Right ventricle myocardium superior (tissue), 1 donor: ENCODE measurements at regions not wholly inside any gene's neighbourhood (a gene's known extent, or its start where the extent isn't known, plus 50 kb on each side); places are given as distances from the start of the nearest gene placed in this dataset.
"Not testable (repeated sequence)": the region's sequence is repeated elsewhere in the genome, so short reads cannot be mapped to it uniquely, and the experiment has no call there.

Experiments
- ATAC-seq: fragments of 200-7000 bp; cut with Tn5 transposase; one replicate; pipeline ENCODE4 v1.9.1; 2020; ENCODE audit warnings: mild to moderate bottlenecking; ENCODE audit not compliant: poor library complexity
- DNase-seq: peaks from one replicate; pipeline ENCODE4 v3.0.0-alpha.2; 2020
- intact Hi-C: fragments of 100-400 bp; cut with DNase I; formaldehyde crosslinking; loops from one replicate; pipeline ENCODE4 v1.11.2; 2022
- donor health status: DM: no; HTN: yes; CAD: no; lungs with severe emphysema.

- intact Hi-C loops: no loop called here
- DNase-seq: no peak
- no peak for ATAC-seq
Measured at GRCh38 chr5:82517544-82518075, 239.5 kb upstream of the RPS23 start.

- intact Hi-C loops: no loop called here
- ATAC-seq: no peak
- DNase-seq: no peak
Measured at GRCh38 chr5:82513738-82514137, 235.6 kb upstream of the RPS23 start.

- DNase-seq (no peak), ATAC-seq (no peak)
- intact Hi-C loops: no loop called here
Measured at GRCh38 chr5:82512025-82512424, 233.9 kb upstream of the RPS23 start.

- no peak for DNase-seq
- ATAC-seq: no peak
- intact Hi-C loops: no loop called here
Measured at GRCh38 chr5:82511134-82511533, 233.0 kb upstream of the RPS23 start.

GRCh38 chr5:82509762-82510161 is 231.6 kb upstream of the RPS23 start:
- intact Hi-C loops: no loop called here
- ATAC-seq: no peak
- DNase-seq: no peak

DNA sequence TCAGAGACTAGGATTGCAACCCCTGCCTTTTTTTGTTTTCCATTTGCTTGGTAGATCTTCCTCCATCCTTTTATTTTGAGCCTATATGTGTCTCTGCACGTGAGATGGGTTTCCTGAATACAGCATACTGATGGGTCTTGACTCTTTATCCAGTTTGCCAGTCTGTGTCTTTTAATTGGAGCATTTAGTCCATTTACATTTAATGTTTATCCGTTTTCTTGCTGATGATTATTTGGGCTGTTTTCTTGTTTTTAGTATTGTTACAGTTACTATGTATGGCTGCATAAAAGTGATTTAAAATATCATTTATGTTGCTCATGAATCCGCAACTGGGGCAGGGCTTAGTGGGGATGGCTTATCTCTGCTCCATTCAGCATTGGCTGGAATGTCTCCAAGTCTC is 228.2 kb upstream of the RPS23 start:
- intact Hi-C loops: not testable (repeated sequence)

GRCh38 chr5:82499725-82500244 is 221.6 kb upstream of the RPS23 start:
- ATAC-seq: no peak
- intact Hi-C loops: no loop called here
- DNase-seq: no peak

More for the DNA sequence above, 228.2 kb upstream of the RPS23 start:
- DNase-seq, ATAC-seq: not testable (repeated sequence)

DNA sequence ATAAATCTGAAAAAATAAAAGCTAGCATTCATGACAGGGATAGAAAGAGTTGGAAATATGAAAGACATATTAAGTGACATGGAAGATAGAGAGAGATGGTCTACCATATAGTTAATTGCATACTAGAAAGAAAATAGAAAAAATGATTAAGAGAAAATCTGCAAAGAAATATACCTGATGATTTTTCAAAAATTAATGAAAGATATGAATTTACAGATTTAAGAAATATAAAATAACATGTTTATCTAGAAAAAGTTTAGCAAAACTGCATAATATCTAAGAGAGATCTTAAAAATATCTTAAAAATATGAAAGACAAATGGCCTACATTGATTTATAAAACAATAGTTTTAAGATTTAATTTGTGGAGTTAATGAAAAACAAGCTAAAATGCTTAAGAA is 219.1 kb upstream of the RPS23 start:
- intact Hi-C loops: no loop called here
- DNase-seq (no peak), ATAC-seq (no peak)

- DNase-seq (no peak), ATAC-seq (no peak)
- intact Hi-C loops: no loop called here
Measured at GRCh38 chr5:82494942-82495341, 216.8 kb upstream of the RPS23 start.

DNA sequence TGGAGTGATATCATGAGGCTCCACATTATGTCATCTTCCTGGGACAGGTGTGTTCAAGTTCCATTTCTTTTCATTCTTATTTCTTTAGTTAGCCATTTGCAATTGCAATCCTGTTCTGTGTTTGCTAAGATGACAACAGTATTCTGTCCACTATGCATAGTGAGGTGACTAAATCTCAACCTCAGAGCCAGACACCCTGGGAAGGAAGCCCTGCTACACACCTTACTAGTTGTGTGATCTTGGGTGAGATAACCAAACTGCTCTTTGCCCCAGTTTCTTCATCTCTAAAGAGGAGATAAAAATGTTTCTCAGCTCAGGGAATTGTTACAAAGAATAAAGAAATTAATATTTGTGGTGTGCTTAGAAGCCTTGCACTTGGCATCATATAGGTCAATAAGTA is 215.1 kb upstream of the RPS23 start:
- ATAC-seq (no peak), DNase-seq (no peak)
- intact Hi-C loops: no loop called here

DNA sequence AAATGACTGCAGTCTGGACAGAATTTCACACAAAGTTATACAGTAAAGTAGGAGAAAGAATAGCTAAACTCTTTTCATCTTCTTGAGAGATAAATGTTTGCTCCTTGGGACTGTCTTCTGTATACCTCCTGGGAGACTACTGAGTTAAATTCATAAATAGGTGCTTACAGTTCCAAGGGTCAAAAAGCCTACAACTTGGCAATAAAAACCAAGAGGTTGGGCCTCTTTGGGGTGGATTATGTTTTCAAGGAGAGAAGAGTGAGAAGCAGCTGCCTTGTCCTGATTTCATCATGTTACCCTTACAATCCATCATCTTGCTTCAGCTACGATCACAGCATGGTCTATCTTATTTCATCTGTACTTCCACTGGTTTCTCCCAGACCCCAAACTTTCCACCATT is 213.2 kb upstream of the RPS23 start:
- no peak for ATAC-seq
- intact Hi-C loops: no loop called here
- no peak for DNase-seq

DNA sequence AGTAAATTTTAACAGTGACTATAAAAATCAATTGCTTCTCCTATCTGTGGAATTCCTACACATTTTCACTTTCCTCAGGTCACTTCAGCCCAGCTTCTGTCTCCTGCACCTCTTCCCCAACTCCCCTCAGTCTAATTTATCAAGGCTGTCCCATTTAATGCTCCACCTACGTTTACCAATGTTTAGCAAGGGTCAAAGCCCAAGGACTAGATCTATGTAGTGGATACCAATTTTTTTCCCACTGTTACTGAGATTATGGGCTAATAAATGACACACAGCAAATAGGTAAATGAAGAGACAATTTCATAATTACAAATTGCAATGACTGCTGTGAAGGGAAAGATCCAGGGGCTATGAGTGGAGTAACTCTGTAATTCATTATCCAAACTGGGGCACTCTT is 211.5 kb upstream of the RPS23 start:
- DNase-seq: no peak
- intact Hi-C loops: no loop called here
- ATAC-seq: no peak

DNA sequence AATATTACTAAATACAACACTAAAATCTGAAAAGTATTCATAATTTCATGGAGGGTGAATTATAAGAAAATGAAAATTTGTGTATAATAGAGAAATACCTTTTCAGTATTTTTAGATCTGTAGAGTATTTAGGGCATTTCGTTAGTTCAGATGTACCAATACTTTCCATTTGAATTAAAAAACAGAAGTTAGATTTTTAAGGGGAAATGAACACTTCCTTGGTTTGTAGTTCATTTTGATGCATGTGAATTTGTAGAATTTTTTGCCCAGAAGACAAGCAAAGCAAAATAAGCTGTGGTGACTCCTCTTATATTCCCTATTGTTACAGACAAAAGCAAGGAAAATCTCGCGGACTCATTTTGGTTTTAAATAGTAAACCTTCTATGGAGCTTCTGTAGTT is 209.0 kb upstream of the RPS23 start:
- DNase-seq (no peak), ATAC-seq (no peak)
- intact Hi-C loops: no loop called here

DNA sequence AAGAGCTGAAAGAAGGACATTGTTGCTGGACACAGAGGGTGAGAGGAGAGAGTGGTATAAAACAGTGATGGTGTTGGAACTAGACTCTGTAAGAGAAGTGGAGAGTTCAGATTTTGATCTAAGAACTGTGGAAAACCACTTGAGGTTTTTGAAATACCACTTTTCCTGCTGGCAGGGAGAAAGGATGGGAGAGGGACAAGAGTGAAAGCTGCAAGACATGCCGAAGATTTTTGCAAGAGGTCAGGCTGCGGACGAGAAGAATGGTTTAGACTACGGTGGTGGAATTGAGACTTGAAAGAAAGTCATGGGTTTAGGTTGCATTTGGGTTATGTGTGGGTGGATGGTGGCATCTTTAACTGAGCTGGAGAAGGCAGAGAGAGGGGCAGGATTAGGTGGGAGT is 202.2 kb upstream of the RPS23 start:
- ATAC-seq (no peak), DNase-seq (no peak)
- intact Hi-C loops: no loop called here

- DNase-seq: no peak
- no peak for ATAC-seq
- intact Hi-C loops: no loop called here
Measured at GRCh38 chr5:82476155-82476554, 198.0 kb upstream of the RPS23 start.

GRCh38 chr5:82473262-82473661 is 195.1 kb upstream of the RPS23 start:
- ATAC-seq (no peak), DNase-seq (no peak)
- intact Hi-C loops: no loop called here

DNA sequence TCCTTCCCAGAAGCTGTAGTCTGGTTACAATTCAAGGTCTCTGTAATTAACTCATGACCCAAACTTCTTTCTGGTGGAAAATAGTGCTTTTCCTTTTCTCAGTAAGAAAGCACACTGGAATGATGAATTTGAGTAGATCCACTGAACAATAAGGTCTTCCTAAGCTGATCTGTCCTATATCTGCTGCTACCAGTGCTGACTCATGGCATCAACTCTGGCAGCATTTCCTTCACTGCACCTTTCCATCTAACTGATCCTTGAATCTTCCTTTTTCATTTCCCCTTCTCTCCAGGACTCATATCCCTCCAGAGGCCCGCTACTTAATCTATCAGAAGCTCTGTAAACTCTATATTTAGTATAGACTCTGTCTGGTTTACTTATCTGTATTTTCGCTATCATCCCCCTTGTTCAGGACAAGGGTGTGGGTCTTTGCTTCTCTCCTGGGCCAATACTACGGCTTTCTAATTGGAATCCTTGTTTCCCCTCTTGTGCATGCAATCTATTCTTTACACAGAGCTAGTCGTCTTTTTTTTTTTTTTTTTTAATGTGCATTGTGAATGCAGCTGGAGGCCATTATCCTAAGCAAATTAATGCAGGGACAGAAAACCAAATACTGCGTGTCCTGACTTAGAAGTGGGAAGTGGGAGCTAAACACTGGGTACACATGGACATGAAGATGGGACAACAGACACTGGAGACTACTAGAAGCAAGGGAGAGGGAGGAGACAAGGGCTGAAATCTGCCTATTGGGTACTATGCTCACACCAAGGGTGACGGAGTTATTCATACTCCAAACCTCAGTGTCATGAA is 192.2 kb upstream of the RPS23 start:
- DNase-seq: no peak

GRCh38 chr5:82466986-82467561 is 188.9 kb upstream of the RPS23 start:
- DNase-seq (peak; percentile 53), ATAC-seq (peak; percentile 55)
- intact Hi-C loops: no loop called here

More for the DNA sequence above, 192.2 kb upstream of the RPS23 start:
- intact Hi-C loops: no loop called here
- ATAC-seq: no peak

GRCh38 chr5:82465235-82465634 is 187.1 kb upstream of the RPS23 start:
- intact Hi-C loops: no loop called here
- ATAC-seq (no peak), DNase-seq (no peak)

DNA sequence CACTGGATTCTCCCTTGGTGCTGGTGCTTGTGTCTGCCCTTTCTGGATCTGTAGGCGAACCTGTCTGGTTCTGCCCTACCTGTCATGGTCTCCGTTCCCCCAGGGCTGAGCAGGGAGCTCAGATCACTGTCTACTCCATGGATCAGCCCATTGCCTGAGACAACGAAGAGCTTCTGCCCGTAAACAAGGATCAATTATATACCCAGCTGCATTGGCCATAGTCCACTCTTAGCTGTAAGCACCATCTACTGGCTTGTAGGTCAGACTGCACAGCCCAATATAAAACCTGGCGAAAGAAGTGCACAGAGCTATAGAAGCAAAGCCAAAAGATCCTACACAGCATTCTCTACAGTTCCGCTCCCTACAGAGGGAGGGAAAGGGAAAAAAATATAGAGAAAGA is 181.5 kb upstream of the RPS23 start:
- ATAC-seq (no peak), DNase-seq (no peak)
- intact Hi-C loops: no loop called here
